ENCODE measurements at regions not wholly inside any gene's neighbourhood (a gene's known extent, or its start where the extent isn't known, plus 50 kb on each side); places are given as distances from the start of the nearest gene placed in this dataset.

- TF ChIP-seq CTCF (IDR thresholded peaks at IDR 0.05) (no peak), POLR2A (IDR thresholded peaks at IDR 0.05) (no peak)
These were observed 75.1 kb downstream of the FOXL1 start for GRCh38 chr16:86653285-86654006.
